ENCODE measurements at regions not wholly inside any gene's neighbourhood (a gene's known extent, or its start where the extent isn't known, plus 50 kb on each side); places are given as distances from the start of the nearest gene placed in this dataset.

- no peaks in the 10 kb centered on the region for H3K36me3 ChIP-seq (ENCODE audit: insufficient read depth, low read length)
- no peaks in the 10 kb centered on the region for H3K79me2 ChIP-seq (ENCODE audit: insufficient read depth, low read length)
- H3K27ac ChIP-seq (ENCODE audit: low read depth, low read length) = no peak overlapping the region
- H4K20me1 ChIP-seq (ENCODE audit: insufficient read depth, low read length) = peaks cover 4% of the 10 kb centered on the region
- H3K4me1 ChIP-seq (ENCODE audit: insufficient read depth, low read length) = peaks cover 5% of the 10 kb centered on the region
- Mint-ChIP-seq H3K36me3 (ENCODE audit: low read depth, unreplicated experiment) (peaks cover 2% of the 10 kb centered on the region), H3K27me3 (ENCODE audit: low read depth, unreplicated experiment) (peaks cover 90% of the 10 kb centered on the region), H3K4me1 (ENCODE audit: low read depth, unreplicated experiment) (peaks cover 4% of the 10 kb centered on the region), H3K27ac (ENCODE audit: unreplicated experiment) (no peak overlapping the region), H3K4me3 (ENCODE audit: unreplicated experiment) (no peak overlapping the region), H3K9me3 (ENCODE audit: unreplicated experiment) (no peaks in the 10 kb centered on the region)
- no peak for FAIRE-seq
- peaks cover 86% of the 10 kb centered on the region for H3K27me3 ChIP-seq (ENCODE audit: insufficient read depth, low read length)
- H3K9ac ChIP-seq (ENCODE audit: low read length) = no peak overlapping the region
- no peak overlapping the region for H2AFZ ChIP-seq (ENCODE audit: low read depth, low read length)
- H3K4me2 ChIP-seq (ENCODE audit: low read length) = no peak overlapping the region
- no peak for DNase-seq (ENCODE audit: low read depth)
- no peak overlapping the region for H3K4me3 ChIP-seq (ENCODE audit: insufficient read depth, low read depth, low read length)
- no peaks in the 10 kb centered on the region for H3K9me3 ChIP-seq (ENCODE audit: insufficient read depth, low read depth, low read length)
- TF ChIP-seq, protein P1, sequence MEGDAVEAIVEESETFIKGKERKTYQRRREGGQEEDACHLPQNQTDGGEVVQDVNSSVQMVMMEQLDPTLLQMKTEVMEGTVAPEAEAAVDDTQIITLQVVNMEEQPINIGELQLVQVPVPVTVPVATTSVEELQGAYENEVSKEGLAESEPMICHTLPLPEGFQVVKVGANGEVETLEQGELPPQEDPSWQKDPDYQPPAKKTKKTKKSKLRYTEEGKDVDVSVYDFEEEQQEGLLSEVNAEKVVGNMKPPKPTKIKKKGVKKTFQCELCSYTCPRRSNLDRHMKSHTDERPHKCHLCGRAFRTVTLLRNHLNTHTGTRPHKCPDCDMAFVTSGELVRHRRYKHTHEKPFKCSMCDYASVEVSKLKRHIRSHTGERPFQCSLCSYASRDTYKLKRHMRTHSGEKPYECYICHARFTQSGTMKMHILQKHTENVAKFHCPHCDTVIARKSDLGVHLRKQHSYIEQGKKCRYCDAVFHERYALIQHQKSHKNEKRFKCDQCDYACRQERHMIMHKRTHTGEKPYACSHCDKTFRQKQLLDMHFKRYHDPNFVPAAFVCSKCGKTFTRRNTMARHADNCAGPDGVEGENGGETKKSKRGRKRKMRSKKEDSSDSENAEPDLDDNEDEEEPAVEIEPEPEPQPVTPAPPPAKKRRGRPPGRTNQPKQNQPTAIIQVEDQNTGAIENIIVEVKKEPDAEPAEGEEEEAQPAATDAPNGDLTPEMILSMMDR (IDR thresholded peaks at IDR 0.05; ENCODE audit: insufficient read depth, low read depth, low read length) = no peak
- no peak for TF ChIP-seq EZH2 (IDR thresholded peaks at IDR 0.05; ENCODE audit: insufficient read depth, low read length)
Measured at GRCh38 chr15:89396723-89397652, 62.4 kb upstream of the POLG start.

- Histone ChIP-seq H3K4me2 (ENCODE audit: low read length) (no peak overlapping the region), H4K20me1 (ENCODE audit: insufficient read depth, low read length) (peaks cover 4% of the 10 kb centered on the region), H3K9me3 (ENCODE audit: insufficient read depth, low read depth, low read length) (no peaks in the 10 kb centered on the region), H3K4me3 (ENCODE audit: insufficient read depth, low read depth, low read length) (no peak overlapping the region), H3K27ac (ENCODE audit: low read depth, low read length) (no peak overlapping the region), H3K4me1 (ENCODE audit: insufficient read depth, low read length) (no peaks in the 10 kb centered on the region), H3K27me3 (ENCODE audit: insufficient read depth, low read length) (peaks cover 85% of the 10 kb centered on the region), H3K79me2 (ENCODE audit: insufficient read depth, low read length) (no peaks in the 10 kb centered on the region), H3K36me3 (ENCODE audit: insufficient read depth, low read length) (no peaks in the 10 kb centered on the region), H3K9ac (ENCODE audit: low read length) (no peak overlapping the region), H2AFZ (ENCODE audit: low read depth, low read length) (no peak overlapping the region)
- TF ChIP-seq, protein P1 (IDR thresholded peaks at IDR 0.05; ENCODE audit: insufficient read depth, low read depth, low read length) = no peak
- no peak for TF ChIP-seq EZH2 (IDR thresholded peaks at IDR 0.05; ENCODE audit: insufficient read depth, low read length)
- peaks cover 90% of the 10 kb centered on the region for H3K27me3 Mint-ChIP-seq (ENCODE audit: low read depth, unreplicated experiment)
- H3K36me3 Mint-ChIP-seq (ENCODE audit: low read depth, unreplicated experiment) = no peaks in the 10 kb centered on the region
- H3K4me3 Mint-ChIP-seq (ENCODE audit: unreplicated experiment) = no peak overlapping the region
- DNase-seq (ENCODE audit: low read depth) (no peak), FAIRE-seq (no peak)
- H3K27ac Mint-ChIP-seq (ENCODE audit: unreplicated experiment) = no peak overlapping the region
- no peaks in the 10 kb centered on the region for H3K9me3 Mint-ChIP-seq (ENCODE audit: unreplicated experiment)
- H3K4me1 Mint-ChIP-seq (ENCODE audit: low read depth, unreplicated experiment) = no peaks in the 10 kb centered on the region
Measured at GRCh38 chr15:89395996-89396395, 61.4 kb upstream of the POLG start.

DNA sequence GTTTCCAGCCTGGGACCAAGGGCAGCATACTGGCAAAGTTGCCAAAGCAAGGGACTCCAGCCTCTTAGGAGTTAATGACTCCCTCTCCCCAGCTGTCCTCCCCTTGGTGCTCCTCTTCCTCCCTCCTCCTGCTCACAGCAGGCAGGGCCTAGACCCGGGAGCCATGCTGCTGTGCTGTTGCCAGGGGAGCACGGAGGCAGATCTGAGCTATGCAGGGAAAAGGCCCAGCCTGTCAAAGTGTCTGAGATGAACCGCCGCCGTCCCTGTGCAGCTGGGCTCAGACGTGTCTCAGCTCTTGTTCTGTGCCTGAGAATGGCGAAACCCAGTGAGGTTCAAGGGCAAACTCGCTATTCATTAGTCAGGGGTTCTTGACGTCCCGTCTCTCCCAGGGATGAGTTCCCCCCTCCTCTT is 60.8 kb upstream of the POLG start:
- no peaks in the 10 kb centered on the region for H3K4me1 ChIP-seq (ENCODE audit: insufficient read depth, low read length)

More for the DNA sequence above, 60.8 kb upstream of the POLG start:
- no peak overlapping the region for H2AFZ ChIP-seq (ENCODE audit: low read depth, low read length)
- H3K9me3 ChIP-seq (ENCODE audit: insufficient read depth, low read depth, low read length) = no peaks in the 10 kb centered on the region
- Mint-ChIP-seq H3K27ac (ENCODE audit: unreplicated experiment) (no peak overlapping the region), H3K9me3 (ENCODE audit: unreplicated experiment) (no peaks in the 10 kb centered on the region), H3K4me3 (ENCODE audit: unreplicated experiment) (no peak overlapping the region), H3K36me3 (ENCODE audit: low read depth, unreplicated experiment) (no peaks in the 10 kb centered on the region), H3K4me1 (ENCODE audit: low read depth, unreplicated experiment) (no peaks in the 10 kb centered on the region), H3K27me3 (ENCODE audit: low read depth, unreplicated experiment) (peaks cover 90% of the 10 kb centered on the region)
- peaks cover 4% of the 10 kb centered on the region for H4K20me1 ChIP-seq (ENCODE audit: insufficient read depth, low read length)
- TF ChIP-seq, protein P1 (IDR thresholded peaks at IDR 0.05; ENCODE audit: insufficient read depth, low read depth, low read length) = no peak
- TF ChIP-seq EZH2 (IDR thresholded peaks at IDR 0.05; ENCODE audit: insufficient read depth, low read length) = no peak
- H3K4me3 ChIP-seq (ENCODE audit: insufficient read depth, low read depth, low read length) = no peak overlapping the region
- H3K36me3 ChIP-seq (ENCODE audit: insufficient read depth, low read length) = no peaks in the 10 kb centered on the region
- DNase-seq (ENCODE audit: low read depth) (no peak), FAIRE-seq (no peak)
- peaks cover 82% of the 10 kb centered on the region for H3K27me3 ChIP-seq (ENCODE audit: insufficient read depth, low read length)
- H3K9ac ChIP-seq (ENCODE audit: low read length) = no peak overlapping the region
- H3K4me2 ChIP-seq (ENCODE audit: low read length) = no peak overlapping the region
- H3K27ac ChIP-seq (ENCODE audit: low read depth, low read length) = no peak overlapping the region
- H3K79me2 ChIP-seq (ENCODE audit: insufficient read depth, low read length) = no peaks in the 10 kb centered on the region
